Transverse colon (tissue), 4 donors: ENCODE measurements at regions not wholly inside any gene's neighbourhood (a gene's known extent, or its start where the extent isn't known, plus 50 kb on each side); places are given as distances from the start of the nearest gene placed in this dataset.

Experiments
- POLR2A ChIP-seq: fragments of 450-650 bp; IDR thresholded peaks from one replicate; pipeline ENCODE4 v1.6.1; 2016; ENCODE audit warnings: antibody characterized with exemption, mild to moderate bottlenecking, moderate library complexity
- POLR2AphosphoS5 ChIP-seq, 3 donors: sonication (generic); formaldehyde crosslinking; IDR thresholded peaks; one replicate each; pipeline ENCODE4 v1.6.1; 2016; ENCODE audit warnings: antibody characterized with exemption in 3 of 3
- TF ChIP-seq, protein P1 (sequence below), 5 experiments: fragments of 200-600 bp in 3 of 5; fragments of 450-650 bp in 2 of 5; sonication (generic) in 3 of 5; IDR thresholded peaks; 1 replicate in 2 of 5; 2 replicates in 3 of 5; pipeline ENCODE4 v1.5.1; 2016 to 2017; ENCODE audit warnings: antibody characterized with exemption in 5 of 5, inconsistent platforms in 3 of 5, mild to moderate bottlenecking in 2 of 5, moderate library complexity in 1 of 5

DNA sequence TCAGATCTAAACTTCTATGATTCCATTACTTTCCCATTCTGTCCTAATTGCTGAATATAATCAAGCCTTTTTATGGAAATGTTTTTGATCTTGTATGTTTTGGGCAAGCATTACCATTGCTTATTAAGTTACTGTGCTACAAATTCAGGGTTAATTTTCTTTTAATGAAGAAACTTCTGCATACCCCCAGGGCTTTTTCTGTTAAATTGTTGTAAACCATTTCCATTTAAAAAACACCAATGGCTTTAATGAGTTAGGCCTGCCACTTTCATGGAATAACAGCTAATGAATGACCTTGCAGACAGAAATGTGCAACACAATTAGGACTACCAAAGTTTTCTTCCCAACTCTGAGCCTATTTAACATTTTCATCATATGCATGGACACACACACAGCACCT, 150.0 kb downstream of the DIPK2A start:
- TF ChIP-seq POLR2AphosphoS5 (IDR thresholded peaks at IDR 0.05) (no peak), POLR2A (no peak)
- TF ChIP-seq, protein P1, sequence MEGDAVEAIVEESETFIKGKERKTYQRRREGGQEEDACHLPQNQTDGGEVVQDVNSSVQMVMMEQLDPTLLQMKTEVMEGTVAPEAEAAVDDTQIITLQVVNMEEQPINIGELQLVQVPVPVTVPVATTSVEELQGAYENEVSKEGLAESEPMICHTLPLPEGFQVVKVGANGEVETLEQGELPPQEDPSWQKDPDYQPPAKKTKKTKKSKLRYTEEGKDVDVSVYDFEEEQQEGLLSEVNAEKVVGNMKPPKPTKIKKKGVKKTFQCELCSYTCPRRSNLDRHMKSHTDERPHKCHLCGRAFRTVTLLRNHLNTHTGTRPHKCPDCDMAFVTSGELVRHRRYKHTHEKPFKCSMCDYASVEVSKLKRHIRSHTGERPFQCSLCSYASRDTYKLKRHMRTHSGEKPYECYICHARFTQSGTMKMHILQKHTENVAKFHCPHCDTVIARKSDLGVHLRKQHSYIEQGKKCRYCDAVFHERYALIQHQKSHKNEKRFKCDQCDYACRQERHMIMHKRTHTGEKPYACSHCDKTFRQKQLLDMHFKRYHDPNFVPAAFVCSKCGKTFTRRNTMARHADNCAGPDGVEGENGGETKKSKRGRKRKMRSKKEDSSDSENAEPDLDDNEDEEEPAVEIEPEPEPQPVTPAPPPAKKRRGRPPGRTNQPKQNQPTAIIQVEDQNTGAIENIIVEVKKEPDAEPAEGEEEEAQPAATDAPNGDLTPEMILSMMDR (IDR thresholded peaks at IDR 0.05), result no peak
